GM19035 (cell line): ENCODE measurements at regions not wholly inside any gene's neighbourhood (a gene's known extent, or its start where the extent isn't known, plus 50 kb on each side); places are given as distances from the start of the nearest gene placed in this dataset.

Source experiments
- ATAC-seq: cut with Tn5 transposase; IDR thresholded peaks from one replicate; pipeline ENCODE4 v1.9.1; 2021; ENCODE audit not compliant: unreplicated experiment

DNA sequence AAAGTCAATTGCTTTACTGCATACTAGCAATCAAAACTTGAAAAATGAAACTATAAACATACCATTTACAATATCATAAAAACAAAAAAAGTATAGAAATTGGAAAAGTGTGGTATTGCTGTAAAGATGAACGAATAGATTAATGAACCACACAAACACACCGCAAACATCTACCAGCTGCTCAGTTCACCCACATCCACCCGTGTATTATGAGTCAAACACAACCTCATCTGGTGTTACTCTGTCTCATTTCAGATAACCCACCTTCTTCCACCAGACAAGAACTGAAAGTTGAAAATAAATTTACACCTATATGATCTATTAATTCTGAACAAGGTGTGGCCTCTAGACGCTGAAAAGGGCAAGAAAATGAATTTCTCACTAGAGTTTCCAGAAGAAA, 53.3 kb downstream of the BLID start:
- ATAC-seq = no peak

DNA sequence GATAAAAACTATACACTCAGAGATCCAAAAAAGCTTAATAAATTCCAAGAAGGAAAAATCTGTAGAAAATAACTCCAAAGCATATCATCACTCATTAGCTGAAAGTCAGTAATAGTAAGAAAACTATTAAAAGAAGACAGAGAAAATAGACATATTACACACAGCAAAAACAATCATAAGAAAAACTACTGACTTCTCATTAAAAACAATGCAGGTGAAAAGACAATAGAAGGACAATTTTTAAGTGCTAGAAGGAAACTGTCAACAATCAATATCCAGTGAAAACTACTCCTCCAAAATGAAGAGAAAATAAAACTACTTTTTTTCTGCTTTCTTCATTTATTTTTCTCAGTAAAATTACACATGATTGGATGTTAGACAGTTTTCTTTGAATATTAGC, 56.5 kb downstream of the BLID start:
- ATAC-seq = no peak

DNA sequence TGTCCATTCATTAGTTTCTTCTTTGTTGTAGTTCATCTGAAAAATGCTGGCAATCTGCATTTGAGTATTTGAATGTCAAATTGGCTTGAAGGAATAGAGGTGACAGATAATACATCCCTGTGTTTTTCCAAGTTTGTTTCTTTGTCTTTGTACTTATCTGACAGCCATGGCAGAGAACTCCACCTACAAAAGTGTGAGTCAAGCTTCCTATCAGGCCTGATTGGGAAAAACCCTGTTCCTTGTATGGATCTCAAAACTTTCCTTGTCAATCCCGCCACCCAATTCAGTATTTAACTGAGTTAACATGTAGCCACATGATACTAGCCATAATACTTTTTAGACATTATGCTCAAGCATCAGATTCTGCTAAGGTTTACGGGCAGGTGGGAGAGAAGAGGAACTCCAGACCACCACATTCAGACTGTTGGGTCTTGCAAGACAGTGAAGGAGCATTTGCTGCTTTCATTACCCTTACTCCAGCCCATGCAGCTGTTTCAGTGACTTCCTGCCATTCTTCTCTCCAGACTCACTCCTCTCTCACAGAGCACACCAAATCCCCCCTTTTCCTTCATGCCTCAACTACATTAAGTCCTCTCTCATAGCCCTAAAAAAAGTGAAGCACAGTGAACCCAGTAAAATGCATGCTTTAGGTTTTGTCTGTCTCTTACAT, 65.9 kb downstream of the BLID start:
- ATAC-seq = no peak

DNA sequence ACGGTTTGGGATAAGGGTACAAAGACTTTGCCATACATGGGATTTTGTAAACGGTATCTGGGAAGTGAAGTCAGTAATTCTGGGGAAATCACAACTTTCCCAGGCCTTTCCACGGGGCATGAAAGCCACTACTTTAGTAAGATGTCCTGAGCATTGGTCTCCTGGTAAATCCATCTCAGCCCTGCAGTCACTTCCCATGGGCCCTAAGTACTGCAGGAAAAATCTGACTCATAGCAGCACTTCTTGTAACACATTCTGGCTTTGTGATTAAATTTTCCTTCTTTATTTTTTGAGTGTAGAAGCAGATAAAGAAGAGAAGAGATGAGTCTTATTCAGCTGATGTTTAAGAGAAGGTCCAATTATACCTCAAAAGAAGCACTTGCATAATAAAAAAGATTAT, 67.6 kb downstream of the BLID start:
- ATAC-seq = no peak

DNA sequence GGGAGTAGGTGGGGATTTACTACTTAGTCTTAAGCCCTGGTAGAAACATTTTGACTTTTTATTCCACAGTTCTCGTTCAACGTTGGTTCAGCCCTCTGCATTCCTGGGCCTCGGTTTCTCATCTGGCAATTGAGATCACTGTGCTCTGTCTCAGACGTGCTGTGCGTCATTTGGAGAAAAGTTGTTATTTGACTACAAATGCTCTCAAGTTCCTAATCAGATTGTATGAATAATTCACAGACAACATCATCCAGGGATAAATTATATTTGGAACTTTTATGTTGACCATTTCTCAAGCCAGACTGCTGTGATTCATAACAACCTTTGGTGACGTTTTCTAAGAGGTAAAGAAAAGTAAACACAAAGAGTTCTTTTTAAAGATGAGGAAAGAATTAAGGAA, 69.2 kb downstream of the BLID start:
- no peak for ATAC-seq

DNA sequence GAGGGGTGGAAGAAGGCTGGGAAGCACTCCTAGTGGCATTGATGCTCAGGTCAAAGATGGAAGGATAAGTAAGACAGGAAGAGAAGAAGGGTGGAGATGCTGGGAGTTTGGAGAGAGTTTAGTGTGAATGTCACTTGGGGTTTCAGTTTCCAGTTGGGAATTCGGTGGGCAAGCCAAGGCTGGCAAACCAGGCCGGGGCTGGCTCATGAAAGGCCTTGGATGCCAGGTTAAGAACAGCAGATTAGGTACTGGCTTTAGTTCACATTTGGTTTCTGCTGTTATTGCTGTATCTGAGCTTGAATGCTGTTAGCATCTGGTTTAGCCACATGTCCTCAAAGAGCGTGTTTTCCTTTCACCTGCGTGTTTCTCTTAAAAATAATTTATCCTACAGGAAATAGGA, 69.6 kb downstream of the BLID start:
- no peak for ATAC-seq

DNA sequence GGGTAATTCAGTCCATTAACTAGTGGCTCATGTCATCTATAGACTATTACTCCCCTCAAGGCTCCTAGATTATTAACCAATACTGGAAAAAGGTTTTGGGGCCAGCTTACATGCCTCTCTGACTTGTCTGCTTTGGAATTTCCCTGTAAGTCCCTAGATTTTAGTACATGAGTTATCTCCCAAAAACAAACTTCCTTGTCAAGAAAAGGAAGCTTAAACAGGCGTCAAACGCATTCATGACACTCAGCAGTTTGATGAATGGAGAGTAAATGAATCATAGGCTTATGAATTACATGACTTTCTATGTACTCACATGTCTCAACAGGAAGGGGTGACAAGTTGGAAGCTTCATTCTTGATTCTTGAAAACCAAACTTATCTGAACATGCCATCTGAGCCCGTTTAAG, 70.8 kb downstream of the BLID start:
- ATAC-seq = no peak

DNA sequence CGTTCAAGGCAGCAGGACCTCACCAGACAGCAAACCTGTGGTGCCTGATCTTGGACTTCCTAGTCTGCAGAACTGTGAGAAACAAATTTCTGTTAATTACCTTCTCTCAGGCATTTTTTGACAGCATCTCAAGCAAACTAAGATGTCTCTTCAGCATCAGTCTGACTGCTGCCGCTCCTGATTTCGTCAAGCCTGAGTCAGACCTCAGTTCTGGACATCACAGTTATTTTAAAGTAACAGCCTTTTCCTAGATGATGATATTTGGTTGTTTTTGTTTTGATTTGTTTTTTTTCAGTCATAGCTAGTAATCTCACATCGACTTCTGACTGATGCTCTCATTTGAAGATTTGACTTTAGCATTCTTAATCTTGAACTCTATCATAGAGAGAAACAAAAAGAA, 71.9 kb downstream of the BLID start:
- ATAC-seq = no peak

DNA sequence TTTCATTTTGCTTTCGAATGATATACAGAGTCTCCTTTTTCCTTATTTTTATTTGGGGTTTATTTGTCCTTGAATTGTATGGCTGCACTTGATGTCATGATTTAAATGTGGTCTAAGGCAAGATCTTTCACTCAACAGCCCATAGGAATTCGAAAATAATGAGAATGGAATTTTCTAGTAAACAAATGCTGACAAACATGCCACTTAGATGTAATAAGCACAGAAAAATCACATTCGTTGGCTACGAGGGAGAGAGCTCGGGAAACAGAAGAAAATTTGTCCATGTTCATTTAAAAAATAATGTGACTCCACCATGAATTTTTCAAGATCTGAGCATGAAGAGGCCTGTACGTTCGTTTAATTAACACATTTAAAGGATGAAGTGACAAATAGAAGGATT, 73.0 kb downstream of the BLID start:
- no peak for ATAC-seq

DNA sequence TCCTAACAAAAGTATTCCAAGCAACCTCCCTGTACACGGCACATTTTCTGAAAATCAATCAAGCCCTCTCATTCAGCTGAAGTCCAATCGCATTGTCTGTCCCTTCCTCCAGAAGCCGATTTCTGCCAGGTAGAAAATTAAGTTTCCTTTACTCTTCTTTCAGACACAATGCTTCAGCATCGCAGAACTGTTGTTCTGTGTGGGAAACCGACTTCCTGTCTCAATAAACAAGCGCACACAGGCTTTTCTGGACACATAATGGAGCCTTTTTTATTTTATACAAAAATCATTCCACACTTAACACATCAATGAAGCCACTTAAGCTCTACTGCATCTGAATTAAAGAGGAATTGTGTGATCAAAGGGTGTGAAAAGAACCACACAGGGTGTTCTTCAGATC, 75.6 kb downstream of the BLID start:
- no peak for ATAC-seq

DNA sequence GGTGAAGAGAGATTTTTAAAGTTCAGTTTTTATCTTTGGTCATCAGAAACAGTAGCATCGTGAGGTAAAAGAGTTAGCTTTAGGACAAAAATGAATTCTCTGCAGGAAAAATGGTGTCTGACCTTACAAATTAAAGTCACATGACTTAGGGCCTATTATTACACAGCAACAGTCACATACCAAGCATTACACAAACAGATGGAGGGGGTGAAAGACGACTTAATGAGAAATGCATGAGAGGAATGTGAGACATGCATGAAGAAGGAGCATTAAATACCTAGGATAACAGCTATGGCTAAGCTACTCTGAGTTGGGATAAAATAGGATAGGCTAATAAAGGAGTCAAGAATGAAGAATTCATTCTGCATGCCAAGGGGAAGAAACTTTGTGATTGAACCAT, 77.5 kb downstream of the BLID start:
- no peak for ATAC-seq

DNA sequence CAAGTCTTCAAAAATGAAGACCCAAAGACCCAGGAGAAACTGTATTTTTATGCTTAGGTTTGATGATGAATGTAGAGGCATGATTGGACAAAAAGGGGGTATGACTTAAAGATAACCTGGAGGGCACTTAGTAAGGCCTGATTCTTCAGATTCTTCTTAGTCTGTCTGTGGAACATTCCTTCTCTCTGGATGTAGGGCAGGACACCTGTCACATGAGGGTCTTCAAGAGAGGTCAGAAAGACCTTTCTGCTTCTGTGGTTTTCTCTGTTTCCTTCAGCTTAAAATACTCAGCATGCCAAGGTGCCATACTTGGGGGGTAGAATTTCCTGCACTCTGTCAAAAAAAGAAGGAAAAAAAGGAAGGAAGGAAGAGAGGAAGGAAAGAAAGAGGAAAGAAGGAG, 78.1 kb downstream of the BLID start:
- ATAC-seq = no peak

DNA sequence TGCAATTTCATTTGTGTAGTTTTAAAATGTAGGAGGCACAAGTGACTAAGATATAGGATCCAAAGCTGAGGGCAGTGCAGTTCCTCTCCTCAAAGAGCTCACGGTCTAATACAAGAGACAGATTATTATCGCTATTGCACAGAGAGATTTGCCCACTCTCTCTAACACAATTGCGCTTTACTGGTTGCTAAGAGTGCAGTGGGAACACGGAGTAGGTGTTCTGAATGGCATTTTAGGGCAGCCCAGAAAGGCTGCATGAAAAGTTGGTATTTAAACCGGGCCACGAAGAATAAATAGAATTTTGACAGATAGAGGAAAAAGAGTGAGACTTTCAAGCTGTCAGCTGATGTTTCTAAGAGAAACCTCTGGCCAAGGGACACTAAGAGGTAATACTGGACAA, 79.5 kb downstream of the BLID start:
- ATAC-seq = no peak

DNA sequence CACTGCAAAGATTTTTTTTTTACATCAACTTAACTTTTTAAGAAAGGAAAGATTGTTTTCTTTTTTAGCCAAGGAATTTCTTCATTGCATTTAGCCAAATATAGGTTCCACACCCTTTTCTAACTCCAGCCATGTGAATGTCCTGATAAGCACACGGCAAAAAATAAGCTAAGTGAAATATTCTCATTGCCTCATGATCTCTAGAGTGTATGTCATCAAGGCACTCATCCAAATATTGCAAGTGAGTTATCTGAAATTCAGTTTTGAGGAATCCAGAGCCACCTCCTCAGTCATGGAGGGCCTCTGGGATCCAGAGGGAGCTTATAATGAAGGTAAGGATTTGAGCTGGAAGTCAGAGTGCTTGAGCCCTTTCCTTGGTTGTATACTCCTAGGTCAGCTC, 80.0 kb downstream of the BLID start:
- no peak for ATAC-seq

DNA sequence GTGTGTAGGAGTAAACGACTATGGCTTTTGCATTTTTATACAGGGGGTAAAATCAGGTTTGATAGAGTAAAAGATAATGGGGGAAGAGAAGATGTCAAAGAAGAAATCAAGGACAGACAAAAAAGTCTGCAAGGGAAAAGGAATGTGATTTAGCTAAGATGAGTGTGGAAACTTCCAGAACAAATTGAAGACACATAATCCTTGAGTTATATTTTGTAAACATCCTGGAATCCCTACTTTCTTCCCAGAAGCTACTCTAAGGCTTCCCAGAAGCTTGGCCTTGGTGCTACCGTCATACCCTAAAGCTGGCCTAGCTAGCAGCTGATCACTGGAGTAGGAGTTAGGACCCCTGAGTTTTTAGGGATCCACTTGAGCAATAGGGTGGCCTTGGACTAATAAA, 82.4 kb downstream of the BLID start:
- ATAC-seq = no peak

DNA sequence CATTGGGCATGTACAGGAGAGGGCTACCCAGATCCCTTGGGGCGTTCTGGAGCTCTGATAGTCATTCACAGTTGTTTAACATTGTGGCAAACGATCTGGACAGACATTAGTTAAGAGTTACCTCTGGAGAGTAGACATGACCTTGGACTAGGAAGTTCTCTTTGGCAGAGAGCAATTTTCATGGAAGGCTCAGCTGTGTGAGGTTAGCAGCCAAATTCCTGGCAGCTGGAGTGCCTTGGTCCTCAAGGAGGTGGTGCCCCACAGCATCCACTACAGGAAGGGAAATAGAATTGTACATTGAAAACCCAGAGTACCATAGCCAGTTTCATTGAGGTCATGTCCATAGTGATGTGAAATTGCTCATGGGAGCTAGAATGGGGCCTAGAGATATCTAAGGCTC, 82.8 kb downstream of the BLID start:
- ATAC-seq = no peak

DNA sequence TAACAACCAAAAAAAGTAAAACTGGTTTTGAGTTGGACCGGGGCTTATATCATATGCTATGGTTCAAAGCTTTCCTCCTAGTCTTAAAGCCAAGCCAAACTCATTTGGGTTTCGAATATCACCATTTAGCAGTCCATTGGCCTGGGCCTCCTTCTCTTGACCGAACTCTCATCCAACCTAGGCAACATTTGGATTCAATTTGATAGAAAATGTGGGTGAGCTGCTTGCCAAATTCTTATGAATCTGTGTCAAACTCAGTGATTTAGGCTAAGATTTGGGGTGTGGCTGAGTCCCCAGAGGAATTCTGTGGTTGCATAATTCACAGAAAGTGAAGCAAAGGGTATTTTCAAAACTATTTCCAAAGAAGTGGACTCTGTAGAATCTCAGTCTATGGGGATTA, 83.7 kb downstream of the BLID start:
- ATAC-seq = no peak

DNA sequence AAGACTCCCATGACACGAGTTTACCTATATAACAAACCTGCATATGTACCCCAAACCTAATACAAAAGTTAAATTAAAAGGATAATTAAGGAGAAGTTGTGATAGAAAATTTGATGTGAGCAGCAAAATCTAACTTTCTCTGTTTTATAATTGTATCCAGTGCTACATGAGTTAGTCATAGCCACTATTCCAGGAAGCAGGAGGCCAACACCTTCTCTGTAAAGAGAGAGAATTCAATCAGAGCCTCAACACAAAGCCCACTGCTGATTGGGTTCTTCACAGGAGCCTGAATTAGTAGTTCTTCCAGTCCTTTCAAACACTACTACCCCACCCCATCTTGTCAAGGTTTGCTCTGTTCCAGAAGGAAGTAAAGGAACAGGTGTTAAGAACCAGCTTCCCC, 84.2 kb downstream of the BLID start:
- ATAC-seq = no peak

DNA sequence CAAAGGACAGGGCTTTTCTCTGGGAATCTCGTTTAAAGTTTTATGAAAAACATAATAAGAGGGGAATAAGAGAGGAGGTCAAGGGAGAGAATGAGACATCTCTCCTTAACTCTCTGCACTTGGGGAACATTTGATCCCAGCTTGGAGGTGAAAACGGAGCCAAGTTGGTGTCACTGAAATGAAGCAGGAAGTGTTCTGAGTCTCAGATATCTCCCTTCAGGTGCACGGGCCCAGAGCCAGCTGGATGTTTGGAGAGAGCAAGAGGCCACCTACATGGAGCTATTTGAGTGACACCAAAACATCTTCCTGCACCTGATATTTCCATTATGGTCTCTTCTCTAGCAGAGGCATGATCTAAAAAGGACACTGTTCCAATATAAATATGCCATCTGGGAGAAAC, 85.7 kb downstream of the BLID start:
- ATAC-seq = no peak

DNA sequence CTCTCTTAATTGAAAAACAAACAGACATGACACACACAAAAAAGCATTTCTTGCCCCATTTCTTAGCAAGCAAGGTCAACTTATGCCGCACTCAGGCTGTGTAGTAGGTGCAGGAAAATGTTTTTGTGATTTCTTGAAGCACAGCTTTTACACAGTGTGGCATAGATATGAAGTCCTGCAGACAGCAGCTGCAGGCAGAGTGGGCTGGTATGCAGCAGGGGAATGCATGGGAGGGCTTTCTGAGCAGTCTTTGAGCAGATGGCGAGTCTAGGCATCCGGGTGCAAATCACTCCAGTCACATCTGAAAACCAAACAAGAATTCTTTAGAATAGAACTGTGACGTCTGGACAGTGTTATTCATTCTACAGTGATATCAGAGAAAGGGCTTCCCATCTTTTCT, 87.5 kb downstream of the BLID start:
- no peak for ATAC-seq

DNA sequence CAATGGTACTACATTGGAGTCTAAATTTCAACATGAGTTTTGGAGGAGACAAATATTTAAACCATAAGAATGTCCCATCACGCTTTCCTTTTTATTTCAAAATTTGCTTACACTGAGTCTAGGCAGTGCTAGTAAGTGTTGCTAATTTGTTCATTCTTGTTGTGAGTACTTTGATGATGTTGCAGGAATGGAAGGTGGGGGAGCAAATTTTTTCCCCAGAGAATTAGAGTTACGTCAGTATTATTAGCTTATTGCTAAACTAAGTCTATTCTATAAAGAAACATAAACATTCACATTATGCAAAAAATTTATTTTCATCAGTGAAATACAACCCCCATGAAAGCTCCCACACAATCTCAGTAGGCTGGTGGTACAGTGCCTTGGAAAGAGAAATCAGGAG, 88.0 kb downstream of the BLID start:
- ATAC-seq = no peak

DNA sequence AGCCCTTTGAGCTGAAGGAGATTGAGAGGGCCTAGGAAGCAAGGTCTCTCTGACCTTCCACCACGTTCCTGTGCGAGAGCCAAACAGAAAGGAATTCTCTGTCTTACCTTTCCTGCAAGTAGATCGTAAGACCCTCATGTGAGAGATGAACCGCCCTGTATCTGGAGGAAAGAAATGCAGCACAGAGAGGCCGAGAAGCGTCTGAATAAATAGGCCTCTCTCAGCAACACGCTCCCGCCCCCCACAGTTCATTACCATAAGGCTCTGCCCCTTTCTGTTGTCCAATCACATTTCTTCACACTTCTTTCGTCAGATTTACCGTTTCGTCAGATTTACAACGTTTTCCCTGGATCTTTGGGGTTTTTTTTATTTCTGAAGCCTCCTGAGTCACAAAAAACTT, 90.3 kb downstream of the BLID start:
- no peak for ATAC-seq

DNA sequence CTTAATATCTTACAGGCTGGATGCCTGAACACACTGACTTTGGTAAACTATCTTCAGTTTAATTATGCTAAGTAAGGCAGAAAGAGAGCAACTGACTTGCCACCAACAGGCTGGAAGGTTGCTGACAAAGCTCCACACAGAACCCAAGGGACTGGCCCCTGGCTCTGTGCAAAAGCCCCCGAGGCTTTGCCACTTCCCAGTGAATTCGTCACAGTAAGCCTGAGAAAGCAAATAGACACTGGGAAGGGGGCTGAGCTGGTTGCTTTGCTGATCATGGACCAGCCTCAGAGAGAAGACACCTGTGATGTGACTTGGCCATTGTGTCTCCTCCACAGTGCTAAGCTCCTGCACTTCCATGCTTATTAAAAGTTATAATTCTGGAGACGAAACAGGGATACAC, 91.7 kb downstream of the BLID start:
- ATAC-seq = no peak
